SU-DHL-6 (cell line): ENCODE measurements at regions not wholly inside any gene's neighbourhood (a gene's known extent, or its start where the extent isn't known, plus 50 kb on each side); places are given as distances from the start of the nearest gene placed in this dataset.

Experiments used
- EZH2phosphoT487 ChIP-seq: fragments of 200-600 bp; sonication (generic), shearing (Covaris generic); conservative IDR thresholded peaks from 2 replicates; pipeline ENCODE4 v1.6.1; 2018; ENCODE audit warnings: mild to moderate bottlenecking, antibody characterized with exemption, low read length, moderate library complexity, mixed read lengths
- TF ChIP-seq, protein P1 (sequence below): fragments of 200-600 bp; sonication (generic); IDR thresholded peaks from one replicate; pipeline ENCODE4 v1.5.1; 2017; ENCODE audit warnings: antibody characterized with exemption, mild to moderate bottlenecking, low read length, moderate library complexity; ENCODE audit not compliant: insufficient read depth, poor library complexity, severe bottlenecking

DNA sequence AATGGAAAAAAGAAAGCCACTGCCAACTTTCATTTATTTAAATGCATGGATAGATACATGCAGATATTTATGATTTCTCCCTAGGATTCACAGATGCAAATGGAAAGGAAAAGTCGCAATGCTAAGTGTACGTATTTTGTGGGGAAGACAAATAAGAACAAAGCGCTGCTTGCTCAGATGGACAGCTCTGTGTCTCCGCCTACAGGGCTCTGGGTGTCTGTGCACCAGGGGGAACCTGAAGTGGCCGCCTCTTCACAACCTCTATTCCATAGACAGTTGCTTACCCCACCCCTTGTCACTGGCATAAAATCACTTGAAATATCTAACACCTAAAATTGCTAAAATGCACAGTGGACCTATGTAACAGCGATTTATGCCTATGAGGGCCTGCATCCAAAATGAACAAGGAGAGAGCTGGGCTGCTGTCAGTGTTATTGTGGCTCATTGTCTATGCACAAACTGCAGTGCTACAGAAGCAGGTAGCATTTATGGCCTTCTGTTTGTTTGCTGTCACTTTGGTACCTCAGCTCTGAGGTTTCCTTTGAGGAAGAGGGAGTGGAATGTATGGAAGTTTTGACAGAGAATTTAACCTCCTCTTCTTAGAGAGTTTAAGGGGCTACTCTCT is 58.6 kb upstream of the PAGE1 start:
- TF ChIP-seq, protein P1, sequence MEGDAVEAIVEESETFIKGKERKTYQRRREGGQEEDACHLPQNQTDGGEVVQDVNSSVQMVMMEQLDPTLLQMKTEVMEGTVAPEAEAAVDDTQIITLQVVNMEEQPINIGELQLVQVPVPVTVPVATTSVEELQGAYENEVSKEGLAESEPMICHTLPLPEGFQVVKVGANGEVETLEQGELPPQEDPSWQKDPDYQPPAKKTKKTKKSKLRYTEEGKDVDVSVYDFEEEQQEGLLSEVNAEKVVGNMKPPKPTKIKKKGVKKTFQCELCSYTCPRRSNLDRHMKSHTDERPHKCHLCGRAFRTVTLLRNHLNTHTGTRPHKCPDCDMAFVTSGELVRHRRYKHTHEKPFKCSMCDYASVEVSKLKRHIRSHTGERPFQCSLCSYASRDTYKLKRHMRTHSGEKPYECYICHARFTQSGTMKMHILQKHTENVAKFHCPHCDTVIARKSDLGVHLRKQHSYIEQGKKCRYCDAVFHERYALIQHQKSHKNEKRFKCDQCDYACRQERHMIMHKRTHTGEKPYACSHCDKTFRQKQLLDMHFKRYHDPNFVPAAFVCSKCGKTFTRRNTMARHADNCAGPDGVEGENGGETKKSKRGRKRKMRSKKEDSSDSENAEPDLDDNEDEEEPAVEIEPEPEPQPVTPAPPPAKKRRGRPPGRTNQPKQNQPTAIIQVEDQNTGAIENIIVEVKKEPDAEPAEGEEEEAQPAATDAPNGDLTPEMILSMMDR: no peak
- no peak for TF ChIP-seq EZH2phosphoT487
